GM19238 (cell line): ENCODE measurements at regions not wholly inside any gene's neighbourhood (a gene's known extent, or its start where the extent isn't known, plus 50 kb on each side); places are given as distances from the start of the nearest gene placed in this dataset.

Source experiments
- DNase-seq: peaks from one replicate; pipeline ENCODE4 v3.0.0; 2011; ENCODE audit warnings: low spot score; ENCODE audit not compliant: insufficient read length

GRCh38 chr4:57631147-57631546 lies 521.0 kb upstream of the IGFBP7 start:
- DNase-seq: no peak

GRCh38 chr4:57628004-57628403 lies 517.8 kb upstream of the IGFBP7 start:
- no peak for DNase-seq

GRCh38 chr4:57614257-57614932 lies 504.2 kb upstream of the IGFBP7 start:
- no peak for DNase-seq

- no peak for DNase-seq
Measured at GRCh38 chr4:57612279-57612678, 502.1 kb upstream of the IGFBP7 start.

GRCh38 chr4:57607566-57608180 lies 497.5 kb upstream of the IGFBP7 start:
- no peak for DNase-seq

- DNase-seq: no peak
Measured at GRCh38 chr4:57605376-57605775, 495.2 kb upstream of the IGFBP7 start.

- no peak for DNase-seq
Measured at GRCh38 chr4:57602141-57602540, 492.0 kb upstream of the IGFBP7 start.

GRCh38 chr4:57591073-57591472 lies 480.9 kb upstream of the IGFBP7 start:
- DNase-seq: no peak

GRCh38 chr4:57588557-57588956 lies 478.4 kb upstream of the IGFBP7 start:
- no peak for DNase-seq

GRCh38 chr4:57580710-57581599 lies 470.8 kb upstream of the IGFBP7 start:
- DNase-seq: no peak

- DNase-seq: no peak
Measured at GRCh38 chr4:57575426-57575825, 465.2 kb upstream of the IGFBP7 start.

- no peak for DNase-seq
Measured at GRCh38 chr4:57554556-57555092, 444.4 kb upstream of the IGFBP7 start.

- DNase-seq: no peak
Measured at GRCh38 chr4:57553728-57554127, 443.5 kb upstream of the IGFBP7 start.

GRCh38 chr4:57550198-57550597 lies 440.0 kb upstream of the IGFBP7 start:
- no peak for DNase-seq

GRCh38 chr4:57548856-57549255 lies 438.7 kb upstream of the IGFBP7 start:
- no peak for DNase-seq

GRCh38 chr4:57544811-57545654 lies 434.8 kb upstream of the IGFBP7 start:
- no peak for DNase-seq

- no peak for DNase-seq
Measured at GRCh38 chr4:57504797-57505530, 394.8 kb upstream of the IGFBP7 start.

GRCh38 chr4:57504139-57504538 lies 394.0 kb upstream of the IGFBP7 start:
- DNase-seq: no peak

GRCh38 chr4:57501720-57502119 lies 391.5 kb upstream of the IGFBP7 start:
- DNase-seq: no peak

GRCh38 chr4:57499786-57500185 lies 389.6 kb upstream of the IGFBP7 start:
- DNase-seq: no peak
